BLaER1 treated with 17β-estradiol and CSF1 and Interleukin-3, amounts not matched to agents 10 nM and 100 nM (cell line): ENCODE measurements at regions not wholly inside any gene's neighbourhood (a gene's known extent, or its start where the extent isn't known, plus 50 kb on each side); places are given as distances from the start of the nearest gene placed in this dataset.

Source experiments
- H3K27ac ChIP-seq, 11 experiments: shearing (Covaris generic); formaldehyde crosslinking; 2 replicates each; pipeline ENCODE4 v1.8.1; 2022
- H3K27me3 ChIP-seq, 11 experiments: shearing (Covaris generic); formaldehyde crosslinking; 2 replicates each; pipeline ENCODE4 v1.8.1; 2022
- H3K36me3 ChIP-seq, 11 experiments: shearing (Covaris generic); formaldehyde crosslinking; 2 replicates each; pipeline ENCODE4 v1.8.1; 2022
- H3K4me1 ChIP-seq, 10 experiments: shearing (Covaris generic); formaldehyde crosslinking; 2 replicates each; pipeline ENCODE4 v1.8.1; 2022
- H3K4me2 ChIP-seq, 11 experiments: shearing (Covaris generic); formaldehyde crosslinking; 2 replicates each; pipeline ENCODE4 v1.8.1; 2022
- H3K4me3 ChIP-seq, 10 experiments: shearing (Covaris generic); formaldehyde crosslinking; 2 replicates each; pipeline ENCODE4 v1.8.1; 2022
- H3K9ac ChIP-seq, 11 experiments: shearing (Covaris generic); formaldehyde crosslinking; 2 replicates each; pipeline ENCODE4 v1.8.1; 2022
- H3K9me3 ChIP-seq, 11 experiments: shearing (Covaris generic); formaldehyde crosslinking; replicated peaks in 1 of 11; 2 replicates each; pipeline ENCODE4 v1.8.1; 2022
- H4K20me1 ChIP-seq, 11 experiments: shearing (Covaris generic); formaldehyde crosslinking; 2 replicates each; pipeline ENCODE4 v1.8.1; 2022
- Cebpa-rat ChIP-seq, 11 experiments: shearing (Covaris generic); IDR thresholded peaks; 2 replicates each; pipeline ENCODE4 v1.8.1; 2022

DNA sequence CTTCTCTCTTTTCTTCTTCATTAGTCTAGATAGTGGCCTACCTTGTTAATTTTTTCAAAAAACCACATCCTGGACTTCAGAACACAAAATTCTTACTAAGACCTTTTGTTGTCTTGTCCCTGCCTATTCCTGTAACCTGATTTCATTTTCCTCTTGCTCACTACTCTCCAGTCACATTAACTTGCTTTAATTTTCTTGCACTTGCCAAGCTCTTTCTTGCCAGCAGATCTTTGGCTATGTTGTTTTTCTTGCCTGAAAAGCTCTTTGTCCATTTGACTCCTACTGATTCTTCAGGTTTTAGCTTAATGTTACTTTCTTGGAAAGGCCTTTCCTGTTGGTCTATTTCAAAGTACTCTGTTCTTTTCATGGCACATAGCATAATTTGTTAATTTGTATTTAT is 356.8 kb downstream of the OSTF1 start:
- Histone ChIP-seq H3K27ac (no peak overlapping the region), H3K27me3 (no peaks in the 10 kb centered on the region), H3K4me2 (no peak overlapping the region), H3K9ac (no peak overlapping the region), H3K4me3 (no peak overlapping the region), H3K9me3 (peaks cover 0 to 22% (median 13%) of the 10 kb centered on the region in 11 experiments; a peak in 11 of 22 replicates), H3K36me3 (no peaks in the 10 kb centered on the region), H3K4me1 (peaks cover 0 to 8% (median 0%) of the 10 kb centered on the region in 10 experiments; a peak in 2 of 20 replicates), H4K20me1 (no peaks in the 10 kb centered on the region)
- TF ChIP-seq Cebpa-rat (IDR thresholded peaks at IDR 0.05), result no peak

DNA sequence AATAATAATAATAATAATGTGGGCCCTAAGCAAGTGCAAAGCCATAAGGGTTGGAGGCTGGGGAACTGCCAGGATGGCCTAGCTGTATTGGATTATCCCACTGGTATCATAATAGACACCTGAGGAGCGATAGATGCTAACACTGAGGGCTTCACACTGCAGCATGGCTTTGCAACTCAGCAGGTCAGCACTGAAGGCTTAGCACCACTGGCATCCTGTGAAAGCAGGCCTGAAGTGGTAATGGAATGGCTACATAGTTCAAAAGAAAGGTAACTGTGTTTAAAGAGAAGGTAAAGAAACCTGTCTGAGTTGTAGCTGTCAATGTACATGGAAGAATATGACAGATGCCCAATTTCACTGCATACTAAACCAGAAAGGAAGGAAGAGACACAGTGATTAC is 359.0 kb downstream of the OSTF1 start:
- no peak for TF ChIP-seq Cebpa-rat (IDR thresholded peaks at IDR 0.05)
- H3K9me3 ChIP-seq, result peaks cover 0 to 22% (median 13%) of the 10 kb centered on the region in 11 experiments; a peak in 11 of 22 replicates

DNA sequence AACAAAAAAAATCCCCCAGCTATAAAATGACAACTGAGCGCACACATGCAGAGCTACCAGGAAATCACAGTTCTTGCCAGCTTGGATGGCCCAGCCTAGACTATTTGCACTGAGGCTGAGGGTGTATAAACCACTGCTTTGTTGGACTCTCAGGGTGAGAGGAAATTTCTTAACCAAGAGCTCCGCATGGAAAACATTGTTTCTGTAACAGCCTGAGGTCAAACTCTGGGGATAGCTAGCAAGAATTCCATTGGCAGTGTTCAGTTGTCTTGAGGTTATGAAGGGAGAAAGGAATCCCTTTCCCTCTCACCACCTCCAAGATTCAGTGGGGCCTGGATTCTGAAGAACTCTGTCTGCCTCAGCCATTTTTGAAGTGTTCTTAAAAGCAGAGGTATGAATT is 360.0 kb downstream of the OSTF1 start:
- no peaks in the 10 kb centered on the region for H3K27me3 ChIP-seq
- H3K4me1 ChIP-seq, result peaks cover 0 to 31% (median 0%) of the 10 kb centered on the region in 10 experiments; a peak in 4 of 20 replicates
- no peaks in the 10 kb centered on the region for H3K36me3 ChIP-seq
- H4K20me1 ChIP-seq, result no peaks in the 10 kb centered on the region
- no peak overlapping the region for H3K4me3 ChIP-seq
- H3K4me2 ChIP-seq, result no peak overlapping the region; a peak in 1 of 22 replicates
- no peak overlapping the region for H3K27ac ChIP-seq
- no peak overlapping the region for H3K9ac ChIP-seq
- no peak for TF ChIP-seq Cebpa-rat (IDR thresholded peaks at IDR 0.05)
- peaks cover 0 to 21% (median 9%) of the 10 kb centered on the region in 11 experiments; a peak in 11 of 22 replicates for H3K9me3 ChIP-seq

More for the DNA sequence above, 359.0 kb downstream of the OSTF1 start:
- no peak overlapping the region for H3K27ac ChIP-seq
- H3K4me3 ChIP-seq, result no peak overlapping the region
- no peak overlapping the region for H3K4me2 ChIP-seq
- H3K27me3 ChIP-seq, result no peaks in the 10 kb centered on the region
- no peak overlapping the region for H3K9ac ChIP-seq
- no peaks in the 10 kb centered on the region for H4K20me1 ChIP-seq
- H3K36me3 ChIP-seq, result no peaks in the 10 kb centered on the region
- H3K4me1 ChIP-seq, result peaks cover 0 to 21% (median 0%) of the 10 kb centered on the region in 10 experiments; a peak in 4 of 20 replicates

DNA sequence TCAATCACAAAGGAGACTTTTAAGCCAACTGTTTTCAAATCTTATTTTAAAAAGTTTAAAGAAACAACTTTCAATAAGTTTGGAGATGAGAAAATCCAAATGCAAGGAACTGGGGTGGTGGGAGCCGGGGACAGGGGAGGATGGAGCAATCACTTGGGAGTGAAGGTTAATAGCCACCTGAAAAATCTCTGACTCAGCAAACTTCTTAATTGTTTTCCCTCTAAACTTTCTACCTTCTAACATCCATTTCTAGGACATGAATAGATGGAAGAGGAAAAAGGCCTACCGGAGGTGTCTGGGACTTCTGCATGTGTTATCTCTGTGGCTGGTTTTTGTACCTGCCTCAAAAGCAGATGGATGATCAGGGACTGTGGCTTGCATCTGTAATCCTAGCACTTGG is 360.6 kb downstream of the OSTF1 start:
- peaks cover 0 to 38% (median 0%) of the 10 kb centered on the region in 10 experiments; a peak in 4 of 20 replicates for H3K4me1 ChIP-seq
- H3K9ac ChIP-seq, result no peak overlapping the region
- no peak for TF ChIP-seq Cebpa-rat (IDR thresholded peaks at IDR 0.05)
- peaks cover 0 to 14% (median 3%) of the 10 kb centered on the region in 11 experiments; a peak in 7 of 22 replicates for H3K9me3 ChIP-seq
- no peaks in the 10 kb centered on the region for H4K20me1 ChIP-seq
- H3K36me3 ChIP-seq, result no peaks in the 10 kb centered on the region
- H3K4me3 ChIP-seq, result no peak overlapping the region
- H3K27ac ChIP-seq, result no peak overlapping the region
- H3K4me2 ChIP-seq, result no peak overlapping the region
- H3K27me3 ChIP-seq, result no peaks in the 10 kb centered on the region

DNA sequence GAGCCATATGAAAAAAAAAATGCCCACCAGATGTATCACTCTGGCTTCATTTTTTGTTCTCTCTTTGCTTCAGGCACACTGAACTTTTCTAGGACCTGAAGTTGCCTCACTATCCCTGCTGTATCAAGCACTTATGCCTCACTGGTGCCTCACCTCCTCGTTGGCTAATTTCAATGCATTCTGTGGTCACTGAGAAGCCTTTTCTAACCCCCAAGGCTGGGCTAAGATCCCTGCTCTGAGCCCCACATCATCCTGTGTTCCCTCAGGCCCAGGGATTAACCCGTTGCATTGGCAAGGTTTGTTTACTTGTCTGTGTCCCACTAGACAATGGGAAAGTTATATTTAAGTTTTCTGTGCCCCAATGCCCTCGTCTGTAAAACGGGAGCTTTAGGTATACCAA is 362.7 kb downstream of the OSTF1 start:
- no peak for TF ChIP-seq Cebpa-rat (IDR thresholded peaks at IDR 0.05)
- Histone ChIP-seq H3K4me2 (peak overlapping the region in 2 of 11 experiments; percentile 48 to 49; a peak in 2 of 22 replicates), H3K9me3 (no peaks in the 10 kb centered on the region), H4K20me1 (no peaks in the 10 kb centered on the region), H3K36me3 (no peaks in the 10 kb centered on the region), H3K4me3 (no peak overlapping the region), H3K27ac (no peak overlapping the region), H3K4me1 (peaks cover 6 to 59% (median 12%) of the 10 kb centered on the region in 10 experiments; a peak in 19 of 20 replicates), H3K9ac (no peak overlapping the region), H3K27me3 (no peaks in the 10 kb centered on the region)

DNA sequence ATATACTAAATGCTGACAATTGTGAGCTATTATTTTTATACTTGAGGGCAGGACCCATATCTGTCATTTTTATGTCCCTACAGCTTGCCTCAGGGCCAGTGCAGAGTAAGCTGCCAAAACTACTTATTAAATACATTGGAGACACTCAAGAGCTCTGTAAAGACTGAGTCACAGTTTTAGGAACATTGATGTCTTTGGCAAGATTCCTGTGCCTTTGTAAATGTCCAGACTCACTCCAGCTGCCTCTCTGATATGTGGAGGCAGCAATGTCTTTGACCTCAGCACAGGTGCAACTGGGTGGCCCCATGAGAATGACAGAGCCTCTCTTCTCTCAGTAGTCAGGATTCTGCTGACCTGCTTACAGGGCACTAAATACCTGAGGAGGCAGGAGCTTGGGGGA is 363.2 kb downstream of the OSTF1 start:
- no peak overlapping the region for H3K4me3 ChIP-seq
- no peak for TF ChIP-seq Cebpa-rat (IDR thresholded peaks at IDR 0.05)
- no peak overlapping the region for H3K9ac ChIP-seq
- H3K4me1 ChIP-seq, result peaks cover 6 to 63% (median 12%) of the 10 kb centered on the region in 10 experiments; a peak in 19 of 20 replicates
- no peaks in the 10 kb centered on the region for H3K9me3 ChIP-seq
- H3K27ac ChIP-seq, result no peak overlapping the region
- no peaks in the 10 kb centered on the region for H3K36me3 ChIP-seq
- H3K4me2 ChIP-seq, result peak overlapping the region in 2 of 11 experiments; percentile 48 to 49; a peak in 4 of 22 replicates
- H4K20me1 ChIP-seq, result no peaks in the 10 kb centered on the region
- no peaks in the 10 kb centered on the region for H3K27me3 ChIP-seq

DNA sequence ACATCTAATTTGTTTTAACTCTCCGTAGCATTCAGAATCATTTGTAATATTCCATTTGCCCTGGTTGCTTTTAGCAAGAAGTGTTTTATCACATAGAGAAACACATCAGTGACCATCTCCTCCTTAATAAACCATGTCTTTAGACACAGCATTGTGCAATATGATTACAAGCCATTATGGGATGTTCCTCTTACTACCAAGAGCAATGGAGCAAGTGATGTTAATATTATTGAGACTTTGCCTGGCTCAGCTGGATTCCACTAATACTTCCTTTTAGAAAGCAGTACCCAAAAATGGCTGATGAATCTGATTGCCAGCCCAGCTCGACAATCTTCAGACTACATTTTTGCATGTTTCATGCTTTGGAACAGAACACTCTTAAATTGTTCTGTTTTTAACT is 364.2 kb downstream of the OSTF1 start:
- no peak overlapping the region for H3K4me3 ChIP-seq
- H3K27me3 ChIP-seq, result no peaks in the 10 kb centered on the region
- H4K20me1 ChIP-seq, result no peaks in the 10 kb centered on the region
- peak overlapping the region in 2 of 11 experiments; percentile 48 to 49; a peak in 4 of 22 replicates for H3K4me2 ChIP-seq
- TF ChIP-seq Cebpa-rat (IDR thresholded peaks at IDR 0.05), result no peak
- no peaks in the 10 kb centered on the region for H3K36me3 ChIP-seq
- peaks cover 6 to 64% (median 12%) of the 10 kb centered on the region in 10 experiments; a peak in 19 of 20 replicates for H3K4me1 ChIP-seq
- no peaks in the 10 kb centered on the region for H3K9me3 ChIP-seq
- no peak overlapping the region for H3K9ac ChIP-seq
- no peak overlapping the region for H3K27ac ChIP-seq

DNA sequence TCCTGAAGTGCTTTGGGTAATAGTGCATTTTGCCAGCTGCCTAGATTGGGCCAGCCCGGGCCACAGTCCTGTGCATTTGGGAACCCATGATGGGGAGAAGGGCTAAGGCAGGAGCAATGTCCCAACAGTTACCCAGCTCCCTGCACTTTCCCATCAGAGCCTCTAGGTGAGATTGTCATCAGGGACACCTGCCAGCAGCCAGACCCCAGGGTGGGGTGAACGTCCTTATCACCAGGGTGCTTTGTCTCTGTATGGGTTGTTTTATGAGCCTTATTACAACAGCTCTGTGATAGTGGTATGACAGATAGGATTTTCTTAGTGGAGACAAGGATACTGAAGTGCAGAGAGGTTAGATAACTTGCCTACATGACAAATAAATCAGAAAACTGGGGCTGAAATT is 365.7 kb downstream of the OSTF1 start:
- Histone ChIP-seq H3K9ac (no peak overlapping the region), H4K20me1 (no peaks in the 10 kb centered on the region), H3K36me3 (no peaks in the 10 kb centered on the region), H3K4me3 (no peak overlapping the region), H3K9me3 (no peaks in the 10 kb centered on the region), H3K4me1 (peaks cover 6 to 56% (median 12%) of the 10 kb centered on the region in 10 experiments; a peak in 19 of 20 replicates), H3K27ac (no peak overlapping the region), H3K4me2 (peak overlapping the region in 1 of 11 experiments; percentile 48; a peak in 1 of 22 replicates), H3K27me3 (no peaks in the 10 kb centered on the region)
- no peak for TF ChIP-seq Cebpa-rat (IDR thresholded peaks at IDR 0.05)

DNA sequence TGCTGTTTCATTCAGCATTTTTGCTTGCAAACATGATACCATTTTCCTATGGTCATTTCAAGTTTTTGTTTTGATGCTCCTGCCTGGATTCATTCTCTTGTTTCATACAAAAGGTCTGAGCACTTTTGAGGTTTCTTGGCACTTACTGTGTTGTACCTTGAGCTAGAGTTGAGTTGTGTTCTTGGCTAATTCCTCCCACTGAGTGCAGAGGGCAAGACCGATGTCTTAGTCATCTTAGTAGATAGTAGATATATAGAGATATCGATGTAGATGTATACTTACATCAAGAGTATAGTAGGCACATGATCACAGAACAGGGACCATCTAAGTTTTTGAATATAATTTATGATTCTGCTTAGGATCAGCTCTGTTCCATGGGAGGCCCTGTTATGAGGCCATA is 366.6 kb downstream of the OSTF1 start:
- H4K20me1 ChIP-seq, result no peaks in the 10 kb centered on the region
- no peaks in the 10 kb centered on the region for H3K27me3 ChIP-seq
- H3K4me1 ChIP-seq, result peaks cover 6 to 56% (median 12%) of the 10 kb centered on the region in 10 experiments; a peak in 19 of 20 replicates
- no peaks in the 10 kb centered on the region for H3K36me3 ChIP-seq
- H3K9ac ChIP-seq, result no peak overlapping the region
- no peaks in the 10 kb centered on the region for H3K9me3 ChIP-seq
- no peak overlapping the region for H3K4me3 ChIP-seq
- no peak for TF ChIP-seq Cebpa-rat (IDR thresholded peaks at IDR 0.05)
- peak overlapping the region in 2 of 11 experiments; percentile 47 to 51; a peak in 5 of 22 replicates for H3K27ac ChIP-seq
- H3K4me2 ChIP-seq, result peak overlapping the region; percentile 23 to 85 (median 36); a peak in 19 of 22 replicates

DNA sequence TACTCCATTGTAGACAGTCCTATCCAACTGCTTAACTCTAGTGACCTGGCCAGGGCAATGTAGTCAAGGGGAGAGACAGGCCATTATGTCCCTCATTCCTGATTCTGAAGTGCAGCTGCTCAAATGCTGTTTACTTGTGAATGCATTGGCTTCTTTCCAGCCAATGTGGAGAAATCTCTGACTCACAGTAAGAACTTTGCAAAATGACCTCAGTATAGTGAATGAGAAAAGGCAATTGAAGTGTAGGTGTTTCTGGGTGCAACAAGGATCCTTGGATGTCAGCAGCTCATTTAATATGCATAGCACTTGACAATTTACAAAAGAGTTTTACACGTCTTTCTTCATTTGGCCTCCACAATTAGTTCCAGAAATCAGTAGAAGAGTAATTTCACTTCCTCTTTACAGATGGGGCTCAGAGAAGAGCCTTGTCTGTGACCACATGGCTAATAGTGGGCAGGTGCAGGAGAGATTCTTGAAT is 367.2 kb downstream of the OSTF1 start:
- H3K4me2 ChIP-seq, result peak overlapping the region; percentile 23 to 85 (median 36); a peak in 20 of 22 replicates
- no peak for TF ChIP-seq Cebpa-rat (IDR thresholded peaks at IDR 0.05)

More for the DNA sequence above, 367.2 kb downstream of the OSTF1 start:
- H3K9me3 ChIP-seq, result no peaks in the 10 kb centered on the region
- H3K27ac ChIP-seq, result peak overlapping the region in 2 of 11 experiments; percentile 47 to 51; a peak in 5 of 22 replicates
- H4K20me1 ChIP-seq, result no peaks in the 10 kb centered on the region
- peaks cover 6 to 56% (median 12%) of the 10 kb centered on the region in 10 experiments; a peak in 19 of 20 replicates for H3K4me1 ChIP-seq
- no peak overlapping the region for H3K4me3 ChIP-seq
- no peaks in the 10 kb centered on the region for H3K36me3 ChIP-seq
- H3K27me3 ChIP-seq, result no peaks in the 10 kb centered on the region
- H3K9ac ChIP-seq, result no peak overlapping the region
